Neural progenitor cell (in vitro differentiated cells): ENCODE measurements at regions not wholly inside any gene's neighbourhood (a gene's known extent, or its start where the extent isn't known, plus 50 kb on each side); places are given as distances from the start of the nearest gene placed in this dataset.

ENCODE experiments used
- DNase-seq: peaks from one replicate; pipeline ENCODE4 v3.0.0-alpha.2; 2016; ENCODE audit warnings: low spot score
- H2AFZ ChIP-seq: fragments of 200-600 bp; sonication (generic); replicated peaks from 2 replicates; pipeline ENCODE4 v1.6.1; 2016; ENCODE audit warnings: antibody characterized with exemption
- H3F3A ChIP-seq: fragments of 200-600 bp; sonication (generic); 2 replicates; pipeline ENCODE4 v1.6.1; 2016; ENCODE audit warnings: antibody characterized with exemption, low read depth
- H3K27ac ChIP-seq: fragments of 200-600 bp; sonication (generic); 2 replicates; pipeline ENCODE4 v1.5.1; 2016; ENCODE audit warnings: mild to moderate bottlenecking
- H3K27me3 ChIP-seq: fragments of 200-600 bp; sonication (generic); 2 replicates; pipeline ENCODE4 v1.6.1; 2016; ENCODE audit warnings: mild to moderate bottlenecking, moderate library complexity
- H3K36me3 ChIP-seq: fragments of 200-600 bp; sonication (generic); 2 replicates; pipeline ENCODE4 v1.5.1; 2016
- H3K4me1 ChIP-seq: fragments of 200-600 bp; sonication (generic); 2 replicates; pipeline ENCODE4 v1.6.1; 2016; ENCODE audit warnings: mixed run types
- H3K4me2 ChIP-seq: fragments of 200-600 bp; sonication (generic); 2 replicates; pipeline ENCODE4 v1.6.1; 2016
- H3K4me3 ChIP-seq: fragments of 200-600 bp; sonication (generic); 2 replicates; pipeline ENCODE4 v1.5.1; 2016
- H3K79me2 ChIP-seq: fragments of 200-600 bp; sonication (generic); 2 replicates; pipeline ENCODE4 v1.6.1; 2016; ENCODE audit warnings: low read depth
- H3K9ac ChIP-seq: fragments of 200-600 bp; sonication (generic); 2 replicates; pipeline ENCODE4 v1.6.1; 2016
- H3K9me3 ChIP-seq: fragments of 200-600 bp; sonication (generic); 2 replicates; pipeline ENCODE4 v1.5.1; 2016; ENCODE audit warnings: low read depth
- H4K20me1 ChIP-seq: fragments of 200-600 bp; sonication (generic); 2 replicates; pipeline ENCODE4 v1.6.1; 2016; ENCODE audit warnings: low read depth
- H3K27ac Mint-ChIP-seq: 3 replicates; pipeline ENCODE4 v1.8.0; 2021; ENCODE audit warnings: mixed read lengths
- H3K27me3 Mint-ChIP-seq: 2 replicates; pipeline ENCODE4 v1.8.0; 2022; ENCODE audit warnings: low read depth, mild to moderate bottlenecking, inconsistent platforms, moderate library complexity, mixed read lengths; ENCODE audit not compliant: insufficient read depth
- H3K36me3 Mint-ChIP-seq: 3 replicates; pipeline ENCODE4 v1.8.0; 2021; ENCODE audit warnings: mixed read lengths
- H3K4me1 Mint-ChIP-seq: 3 replicates; pipeline ENCODE4 v1.8.0; 2021; ENCODE audit warnings: mixed read lengths
- H3K4me3 Mint-ChIP-seq: 3 replicates; pipeline ENCODE4 v1.8.0; 2021; ENCODE audit warnings: mild to moderate bottlenecking, moderate library complexity, mixed read lengths
- H3K9me3 Mint-ChIP-seq: 3 replicates; pipeline ENCODE4 v1.8.0; 2020; ENCODE audit warnings: mixed read lengths
- EZH2 ChIP-seq: fragments of 200-600 bp; sonication (generic); IDR thresholded peaks from 2 replicates; pipeline ENCODE4 v1.6.1; 2017; ENCODE audit warnings: antibody characterized with exemption, mild to moderate bottlenecking, moderate library complexity
- EZH2phosphoT487 ChIP-seq: fragments of 200-600 bp; sonication (generic); IDR thresholded peaks from 2 replicates; pipeline ENCODE4 v1.6.1; 2017; ENCODE audit warnings: antibody characterized with exemption
- TF ChIP-seq, protein P1 (sequence below): fragments of 200-600 bp; sonication (generic); IDR thresholded peaks from 2 replicates; pipeline ENCODE4 v1.5.1; 2017; ENCODE audit warnings: antibody characterized with exemption, mild to moderate bottlenecking

DNA sequence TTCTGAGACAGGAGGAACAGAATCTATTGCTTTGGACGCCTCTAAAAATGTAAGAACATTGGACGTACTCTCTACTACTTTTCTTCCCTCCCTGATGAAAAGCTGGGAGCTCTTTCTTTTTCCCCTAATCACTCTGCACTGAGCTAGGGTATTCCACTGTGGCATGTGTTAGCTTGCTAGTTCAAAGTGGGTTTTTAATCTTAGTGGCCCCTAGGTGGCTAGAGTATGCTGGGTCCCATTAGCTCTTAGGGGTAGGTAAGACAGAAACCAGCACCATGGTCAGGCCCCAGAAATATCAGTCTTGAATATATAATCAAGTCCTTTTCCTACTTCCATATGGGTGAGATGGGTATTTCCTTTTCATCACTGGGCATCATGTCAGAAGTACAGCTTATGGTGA is 945.2 kb upstream of the PTPRD start:
- DNase-seq, result peak; percentile 2

DNA sequence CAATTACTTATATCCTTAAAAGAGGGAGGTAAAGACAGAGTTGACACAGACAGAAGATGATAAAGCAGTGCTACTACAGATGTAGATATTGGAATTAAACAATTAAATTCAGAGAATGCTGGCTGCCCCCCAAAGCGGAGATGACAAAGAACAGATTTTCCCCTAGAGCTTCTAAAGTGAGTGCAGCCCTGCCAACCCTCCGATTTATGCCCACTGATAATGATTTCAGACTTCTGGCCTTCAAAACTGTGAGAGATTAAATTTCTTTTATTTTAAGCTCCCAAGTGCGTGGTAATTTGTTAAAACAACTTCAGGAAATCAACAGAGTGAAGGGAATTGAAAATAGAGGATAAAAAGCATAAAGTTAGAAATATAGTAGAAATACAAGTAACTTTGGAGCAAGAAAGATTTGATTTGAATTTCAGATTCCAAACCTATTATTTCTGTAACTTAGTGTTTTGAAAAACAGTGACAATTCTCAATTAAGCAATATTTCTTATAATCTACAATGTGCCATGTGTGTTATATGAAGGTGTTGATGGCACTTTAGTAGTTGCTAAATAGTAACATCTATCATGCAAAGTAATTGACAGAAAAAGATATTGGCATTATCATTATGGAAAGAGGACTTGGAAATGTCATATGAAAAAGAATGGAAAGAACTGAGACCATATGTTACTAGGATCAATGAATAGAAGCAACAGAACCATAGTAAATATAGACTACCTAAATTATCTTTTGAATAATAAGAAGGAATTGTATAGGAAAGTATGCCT is 946.4 kb upstream of the PTPRD start:
- H3K4me3 ChIP-seq, result no peak overlapping the region
- TF ChIP-seq EZH2phosphoT487 (no peak), EZH2 (no peak)
- TF ChIP-seq, protein P1, sequence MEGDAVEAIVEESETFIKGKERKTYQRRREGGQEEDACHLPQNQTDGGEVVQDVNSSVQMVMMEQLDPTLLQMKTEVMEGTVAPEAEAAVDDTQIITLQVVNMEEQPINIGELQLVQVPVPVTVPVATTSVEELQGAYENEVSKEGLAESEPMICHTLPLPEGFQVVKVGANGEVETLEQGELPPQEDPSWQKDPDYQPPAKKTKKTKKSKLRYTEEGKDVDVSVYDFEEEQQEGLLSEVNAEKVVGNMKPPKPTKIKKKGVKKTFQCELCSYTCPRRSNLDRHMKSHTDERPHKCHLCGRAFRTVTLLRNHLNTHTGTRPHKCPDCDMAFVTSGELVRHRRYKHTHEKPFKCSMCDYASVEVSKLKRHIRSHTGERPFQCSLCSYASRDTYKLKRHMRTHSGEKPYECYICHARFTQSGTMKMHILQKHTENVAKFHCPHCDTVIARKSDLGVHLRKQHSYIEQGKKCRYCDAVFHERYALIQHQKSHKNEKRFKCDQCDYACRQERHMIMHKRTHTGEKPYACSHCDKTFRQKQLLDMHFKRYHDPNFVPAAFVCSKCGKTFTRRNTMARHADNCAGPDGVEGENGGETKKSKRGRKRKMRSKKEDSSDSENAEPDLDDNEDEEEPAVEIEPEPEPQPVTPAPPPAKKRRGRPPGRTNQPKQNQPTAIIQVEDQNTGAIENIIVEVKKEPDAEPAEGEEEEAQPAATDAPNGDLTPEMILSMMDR, result no peak
- peaks cover 4% of the 10 kb centered on the region for H3K4me1 Mint-ChIP-seq
- no peaks in the 10 kb centered on the region for H3K27me3 ChIP-seq
- no peak for DNase-seq
- H3K36me3 ChIP-seq, result no peaks in the 10 kb centered on the region
- no peaks in the 10 kb centered on the region for H3K36me3 Mint-ChIP-seq
- H3F3A ChIP-seq, result no peaks in the 10 kb centered on the region
- H3K4me2 ChIP-seq, result no peak overlapping the region
- H3K27ac Mint-ChIP-seq, result no peak overlapping the region
- no peaks in the 10 kb centered on the region for H4K20me1 ChIP-seq
- H3K27me3 Mint-ChIP-seq, result peaks cover 2% of the 10 kb centered on the region
- no peaks in the 10 kb centered on the region for H3K79me2 ChIP-seq
- H3K9me3 Mint-ChIP-seq, result no peaks in the 10 kb centered on the region
- no peak overlapping the region for H3K27ac ChIP-seq
- H3K9me3 ChIP-seq, result no peaks in the 10 kb centered on the region
- H3K9ac ChIP-seq, result no peak overlapping the region
- no peaks in the 10 kb centered on the region for H3K4me1 ChIP-seq
- H3K4me3 Mint-ChIP-seq, result no peak overlapping the region
- no peak overlapping the region for H2AFZ ChIP-seq

More for the DNA sequence above, 945.2 kb upstream of the PTPRD start:
- H3K36me3 ChIP-seq, result no peaks in the 10 kb centered on the region
- no peak overlapping the region for H3K9ac ChIP-seq
- no peaks in the 10 kb centered on the region for H3K79me2 ChIP-seq
- peaks cover 4% of the 10 kb centered on the region for H3K4me1 Mint-ChIP-seq
- H4K20me1 ChIP-seq, result no peaks in the 10 kb centered on the region
- H3K36me3 Mint-ChIP-seq, result no peaks in the 10 kb centered on the region
- peak overlapping the region; percentile 8 for H3K27ac Mint-ChIP-seq
- H2AFZ ChIP-seq, result no peak overlapping the region
- H3K9me3 ChIP-seq, result no peaks in the 10 kb centered on the region
- H3K9me3 Mint-ChIP-seq, result no peaks in the 10 kb centered on the region
- H3K4me2 ChIP-seq, result no peak overlapping the region
- H3K4me1 ChIP-seq, result no peaks in the 10 kb centered on the region
- no peak overlapping the region for H3K4me3 Mint-ChIP-seq
- peaks cover 2% of the 10 kb centered on the region for H3K27me3 Mint-ChIP-seq
- no peaks in the 10 kb centered on the region for H3F3A ChIP-seq
- H3K4me3 ChIP-seq, result no peak overlapping the region
- TF ChIP-seq, protein P1, result peak; percentile 5
- TF ChIP-seq EZH2, result no peak
- no peak overlapping the region for H3K27ac ChIP-seq
- H3K27me3 ChIP-seq, result no peaks in the 10 kb centered on the region

DNA sequence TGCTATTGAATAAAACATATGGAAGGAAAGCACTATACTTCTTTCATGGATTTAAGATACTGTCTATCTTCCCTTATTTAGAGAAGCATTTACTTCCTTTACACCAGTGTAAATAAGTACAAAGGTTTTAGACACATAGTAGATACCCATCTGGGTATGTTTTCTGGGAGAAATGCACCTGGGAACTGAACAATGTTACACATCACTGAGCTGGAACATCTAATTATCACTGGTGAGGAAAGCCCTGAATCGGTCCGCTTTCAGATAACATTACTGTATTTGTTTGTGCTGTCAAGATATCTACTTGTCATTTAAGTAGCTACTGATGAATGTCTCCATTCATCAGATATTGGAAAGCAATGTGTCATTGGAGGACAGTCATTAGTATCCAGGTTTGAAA is 964.7 kb upstream of the PTPRD start:
- Histone ChIP-seq H3K9ac (no peak overlapping the region), H2AFZ (no peak overlapping the region), H3K79me2 (no peaks in the 10 kb centered on the region), H3K9me3 (no peaks in the 10 kb centered on the region), H3K27me3 (no peaks in the 10 kb centered on the region), H3K36me3 (no peaks in the 10 kb centered on the region), H3K4me1 (no peaks in the 10 kb centered on the region), H3K4me3 (no peak overlapping the region), H3K27ac (no peak overlapping the region), H4K20me1 (no peaks in the 10 kb centered on the region), H3F3A (no peaks in the 10 kb centered on the region), H3K4me2 (no peak overlapping the region)
- no peak for DNase-seq
- H3K27ac Mint-ChIP-seq, result no peak overlapping the region
- peaks cover 5% of the 10 kb centered on the region for H3K4me1 Mint-ChIP-seq
- no peaks in the 10 kb centered on the region for H3K27me3 Mint-ChIP-seq
- no peaks in the 10 kb centered on the region for H3K9me3 Mint-ChIP-seq
- no peaks in the 10 kb centered on the region for H3K36me3 Mint-ChIP-seq
- no peak overlapping the region for H3K4me3 Mint-ChIP-seq
- TF ChIP-seq EZH2phosphoT487 (no peak), EZH2 (no peak)
- TF ChIP-seq, protein P1, result no peak
